ENCODE measurements at regions not wholly inside any gene's neighbourhood (a gene's known extent, or its start where the extent isn't known, plus 50 kb on each side); places are given as distances from the start of the nearest gene placed in this dataset.
"Not testable (repeated sequence)": the region's sequence is repeated elsewhere in the genome, so short reads cannot be mapped to it uniquely, and the experiment has no call there.

DNA sequence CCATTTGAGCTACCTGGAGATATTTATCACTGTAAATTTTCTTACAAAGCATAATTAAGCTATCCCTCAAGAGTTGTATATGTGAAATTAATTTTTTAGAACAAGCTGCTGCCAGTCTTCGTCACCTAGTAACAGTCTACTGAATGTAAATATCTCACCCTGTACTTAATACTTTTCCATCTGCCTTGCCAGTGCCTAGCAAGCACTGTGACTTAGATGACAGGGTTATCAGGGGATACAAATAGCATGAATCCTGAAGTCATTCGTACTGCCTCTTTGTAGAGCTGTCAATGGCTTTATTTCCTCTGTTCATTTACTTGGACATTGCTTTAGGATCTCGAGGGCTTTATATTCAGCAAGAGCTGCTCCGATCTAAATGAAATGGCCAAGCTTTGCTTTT, 763.6 kb downstream of the ADCYAP1 start:
- Histone ChIP-seq H2BK15ac (ENCODE audit: low read depth, poor library complexity, severe bottlenecking) (no peak overlapping the region), H4K8ac (ENCODE audit: low read length) (no peak overlapping the region), H4K91ac (ENCODE audit: low read length) (no peak overlapping the region), H3K27me3 (ENCODE audit: control insufficient read depth in 1 of 2, insufficient read depth in 1 of 2, low read length in 2 of 2) (no peaks in the 10 kb centered on the region), H3K79me1 (replicated peaks; ENCODE audit: low read length, poor library complexity, severe bottlenecking) (no peaks in the 10 kb centered on the region), H2AK5ac (ENCODE audit: low read length, severe bottlenecking) (no peak overlapping the region), H2BK12ac (ENCODE audit: low read length in 2 of 2) (no peak overlapping the region), H3K14ac (ENCODE audit: low read length in 2 of 2) (no peak overlapping the region), H3K4me3 (ENCODE audit: insufficient read depth in 1 of 2, low read depth in 1 of 2, low read length in 2 of 2) (no peak overlapping the region), H3K4me2 (ENCODE audit: low read length, poor library complexity, severe bottlenecking) (no peak overlapping the region), H2AFZ (ENCODE audit: low read depth, low read length) (no peak overlapping the region), H2BK5ac (ENCODE audit: low read depth, low read length, poor library complexity, severe bottlenecking) (no peak overlapping the region), H3K36me3 (ENCODE audit: control insufficient read depth in 1 of 2, insufficient read depth in 2 of 2, low read depth in 1 of 2, low read length in 2 of 2) (no peaks in the 10 kb centered on the region), H3K9me3 (ENCODE audit: control insufficient read depth, low read length) (peaks cover 6% of the 10 kb centered on the region), H2BK120ac (ENCODE audit: low read depth, low read length) (no peak overlapping the region), H3K4me1 (ENCODE audit: control insufficient read depth, insufficient read depth, low read depth, low read length) (no peaks in the 10 kb centered on the region), H3K27ac (ENCODE audit: low read length, poor library complexity, severe bottlenecking) (no peak overlapping the region), H3K9ac (ENCODE audit: low read length) (no peak overlapping the region), H3K23ac (ENCODE audit: low read length in 2 of 2) (no peak overlapping the region), H3K4ac (ENCODE audit: low read depth in 1 of 2, low read length in 2 of 2) (no peak overlapping the region), H3K18ac (ENCODE audit: low read depth in 1 of 2, low read length in 2 of 2) (no peak overlapping the region)
- DNase-seq: no peak
- 0% methylated on average over 1 of the region's 4 CpGs for WGBS

DNA sequence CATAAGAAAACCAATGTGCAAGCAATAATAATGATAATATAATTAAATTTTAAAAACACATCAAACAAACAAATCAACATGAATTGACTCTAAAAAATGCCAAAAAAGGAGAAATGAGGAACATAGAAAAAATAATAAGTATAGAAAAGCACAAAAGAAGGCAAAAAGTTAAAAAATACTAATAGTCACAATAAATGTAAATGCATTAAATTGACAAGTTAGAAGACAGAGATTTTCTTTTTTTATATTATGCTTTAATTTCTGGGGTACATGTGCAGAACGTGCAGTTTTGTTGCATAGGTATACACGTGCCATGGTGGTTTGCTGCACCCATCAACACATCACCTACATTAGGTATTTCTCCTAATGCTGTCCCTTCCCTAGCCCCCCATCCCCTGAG, 767.0 kb downstream of the ADCYAP1 start:
- H3K4me3 ChIP-seq (ENCODE audit: insufficient read depth in 1 of 2, low read depth in 1 of 2, low read length in 2 of 2); H3K14ac ChIP-seq (ENCODE audit: low read length in 2 of 2); H3K4me1 ChIP-seq (ENCODE audit: control insufficient read depth, insufficient read depth, low read depth, low read length); H3K9ac ChIP-seq (ENCODE audit: low read length); H4K8ac ChIP-seq (ENCODE audit: low read length); H3K9me3 ChIP-seq (ENCODE audit: control insufficient read depth, low read length); H3K4me2 ChIP-seq (ENCODE audit: low read length, poor library complexity, severe bottlenecking); H3K4ac ChIP-seq (ENCODE audit: low read depth in 1 of 2, low read length in 2 of 2); H3K27ac ChIP-seq (ENCODE audit: low read length, poor library complexity, severe bottlenecking); H2AK5ac ChIP-seq (ENCODE audit: low read length, severe bottlenecking); H3K79me1 ChIP-seq (replicated peaks; ENCODE audit: low read length, poor library complexity, severe bottlenecking); DNase-seq; H3K27me3 ChIP-seq (ENCODE audit: control insufficient read depth in 1 of 2, insufficient read depth in 1 of 2, low read length in 2 of 2); H2AFZ ChIP-seq (ENCODE audit: low read depth, low read length); H2BK15ac ChIP-seq (ENCODE audit: low read depth, poor library complexity, severe bottlenecking); H2BK12ac ChIP-seq (ENCODE audit: low read length in 2 of 2); H2BK120ac ChIP-seq (ENCODE audit: low read depth, low read length); H3K23ac ChIP-seq (ENCODE audit: low read length in 2 of 2); H4K91ac ChIP-seq (ENCODE audit: low read length); H3K18ac ChIP-seq (ENCODE audit: low read depth in 1 of 2, low read length in 2 of 2); H2BK5ac ChIP-seq (ENCODE audit: low read depth, low read length, poor library complexity, severe bottlenecking); H3K36me3 ChIP-seq (ENCODE audit: control insufficient read depth in 1 of 2, insufficient read depth in 2 of 2, low read depth in 1 of 2, low read length in 2 of 2): not testable (repeated sequence)
- WGBS: 83% methylated on average over 2 of the region's 2 CpGs

DNA sequence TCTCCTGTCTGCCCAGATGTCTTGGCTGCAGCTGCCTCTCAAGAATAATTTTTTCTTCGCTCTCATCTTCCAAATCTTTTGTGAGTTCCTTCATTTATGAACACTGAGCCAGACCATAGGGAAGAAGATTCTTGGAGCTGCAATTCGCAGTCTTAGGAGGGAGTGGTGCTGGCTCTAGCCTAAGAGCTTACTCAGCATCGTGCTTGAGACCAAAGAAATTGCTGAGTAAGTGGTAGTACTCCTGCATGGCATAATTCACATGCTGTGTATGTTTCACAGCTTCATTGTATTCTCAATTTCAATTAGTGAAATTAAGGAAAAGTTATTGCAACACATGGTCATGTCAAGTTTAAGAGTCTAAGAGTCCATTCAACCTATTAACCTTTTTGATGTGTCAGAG, 771.7 kb downstream of the ADCYAP1 start:
- Histone ChIP-seq H2BK120ac (ENCODE audit: low read depth, low read length) (no peak overlapping the region), H2AFZ (ENCODE audit: low read depth, low read length) (no peak overlapping the region), H3K4me3 (ENCODE audit: insufficient read depth in 1 of 2, low read depth in 1 of 2, low read length in 2 of 2) (no peak overlapping the region), H2BK15ac (ENCODE audit: low read depth, poor library complexity, severe bottlenecking) (no peak overlapping the region), H3K4me2 (ENCODE audit: low read length, poor library complexity, severe bottlenecking) (no peak overlapping the region), H2BK5ac (ENCODE audit: low read depth, low read length, poor library complexity, severe bottlenecking) (no peak overlapping the region), H3K18ac (ENCODE audit: low read depth in 1 of 2, low read length in 2 of 2) (no peak overlapping the region), H4K91ac (ENCODE audit: low read length) (no peak overlapping the region), H4K8ac (ENCODE audit: low read length) (no peak overlapping the region), H2AK5ac (ENCODE audit: low read length, severe bottlenecking) (no peak overlapping the region), H3K27me3 (ENCODE audit: control insufficient read depth in 1 of 2, insufficient read depth in 1 of 2, low read length in 2 of 2) (no peaks in the 10 kb centered on the region), H3K9me3 (ENCODE audit: control insufficient read depth, low read length) (peaks cover 11% of the 10 kb centered on the region), H3K14ac (ENCODE audit: low read length in 2 of 2) (no peak overlapping the region), H3K9ac (ENCODE audit: low read length) (no peak overlapping the region), H3K79me1 (replicated peaks; ENCODE audit: low read length, poor library complexity, severe bottlenecking) (no peaks in the 10 kb centered on the region), H3K4ac (ENCODE audit: low read depth in 1 of 2, low read length in 2 of 2) (no peak overlapping the region), H3K27ac (ENCODE audit: low read length, poor library complexity, severe bottlenecking) (no peak overlapping the region), H3K4me1 (ENCODE audit: control insufficient read depth, insufficient read depth, low read depth, low read length) (no peaks in the 10 kb centered on the region), H2BK12ac (ENCODE audit: low read length in 2 of 2) (no peak overlapping the region), H3K23ac (ENCODE audit: low read length in 2 of 2) (no peak overlapping the region), H3K36me3 (ENCODE audit: control insufficient read depth in 1 of 2, insufficient read depth in 2 of 2, low read depth in 1 of 2, low read length in 2 of 2) (no peaks in the 10 kb centered on the region)
- 71% methylated on average over 3 of the region's 3 CpGs for WGBS
- no peak for DNase-seq

DNA sequence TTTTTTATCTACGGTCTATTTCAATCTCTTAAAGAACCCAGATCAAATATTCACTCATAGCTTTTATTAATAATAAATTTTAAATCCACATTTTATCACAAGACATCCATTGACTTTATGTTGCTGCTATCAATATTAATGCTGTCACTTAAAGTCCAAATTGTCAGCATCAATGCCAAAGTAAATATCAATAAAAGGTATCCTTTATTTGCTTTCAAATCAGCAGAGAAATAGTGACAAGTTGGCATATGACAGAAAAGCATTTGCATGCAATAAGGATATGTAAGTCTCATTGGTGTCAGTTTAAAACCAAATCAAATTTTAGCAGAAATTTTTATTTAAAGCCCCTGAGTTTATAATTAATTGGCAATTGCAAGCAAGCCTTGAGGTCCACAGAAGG, 775.4 kb downstream of the ADCYAP1 start:
- Histone ChIP-seq H2BK15ac (ENCODE audit: low read depth, poor library complexity, severe bottlenecking) (no peak overlapping the region), H3K4me2 (ENCODE audit: low read length, poor library complexity, severe bottlenecking) (no peak overlapping the region), H4K8ac (ENCODE audit: low read length) (no peak overlapping the region), H3K9ac (ENCODE audit: low read length) (no peak overlapping the region), H3K9me3 (ENCODE audit: control insufficient read depth, low read length) (peaks cover 2% of the 10 kb centered on the region), H3K4me3 (ENCODE audit: insufficient read depth in 1 of 2, low read depth in 1 of 2, low read length in 2 of 2) (no peak overlapping the region), H3K14ac (ENCODE audit: low read length in 2 of 2) (no peak overlapping the region), H3K4me1 (ENCODE audit: control insufficient read depth, insufficient read depth, low read depth, low read length) (no peaks in the 10 kb centered on the region), H3K79me1 (replicated peaks; ENCODE audit: low read length, poor library complexity, severe bottlenecking) (no peaks in the 10 kb centered on the region), H2BK5ac (ENCODE audit: low read depth, low read length, poor library complexity, severe bottlenecking) (no peak overlapping the region), H3K23ac (ENCODE audit: low read length in 2 of 2) (no peak overlapping the region), H2BK120ac (ENCODE audit: low read depth, low read length) (no peak overlapping the region), H3K27me3 (ENCODE audit: control insufficient read depth in 1 of 2, insufficient read depth in 1 of 2, low read length in 2 of 2) (no peaks in the 10 kb centered on the region), H3K4ac (ENCODE audit: low read depth in 1 of 2, low read length in 2 of 2) (no peak overlapping the region), H3K27ac (ENCODE audit: low read length, poor library complexity, severe bottlenecking) (no peak overlapping the region), H4K91ac (ENCODE audit: low read length) (no peak overlapping the region), H2AK5ac (ENCODE audit: low read length, severe bottlenecking) (no peak overlapping the region), H2BK12ac (ENCODE audit: low read length in 2 of 2) (no peak overlapping the region), H3K18ac (ENCODE audit: low read depth in 1 of 2, low read length in 2 of 2) (no peak overlapping the region), H2AFZ (ENCODE audit: low read depth, low read length) (no peak overlapping the region), H3K36me3 (ENCODE audit: control insufficient read depth in 1 of 2, insufficient read depth in 2 of 2, low read depth in 1 of 2, low read length in 2 of 2) (no peaks in the 10 kb centered on the region)
- WGBS: no CpG with 5 or more reads among the region's 1 CpG
- DNase-seq: no peak
